ENCODE measurements at regions not wholly inside any gene's neighbourhood (a gene's known extent, or its start where the extent isn't known, plus 50 kb on each side); places are given as distances from the start of the nearest gene placed in this dataset.

- TF ChIP-seq ZBTB37 (CRISPR knock-in tag; IDR thresholded peaks at IDR 0.05) = no peak
- intact Hi-C loops (cut with micrococcal nuclease; ENCODE audit: unreplicated experiment) = no loop called here
- ChIA-PET CTCF (ENCODE audit: low intra/inter-chr PET ratio, low total read pairs) (no interaction called here), POLR2A (no interaction called here)
- FAIRE-seq (no peak), ATAC-seq (no peak), DNase-seq (ENCODE audit: low spot score) (no peak)
- Histone ChIP-seq H3K9me3 (ENCODE audit: low read length) (peaks cover 33% of the 10 kb centered on the region), H2AFZ (ENCODE audit: low read length) (no peak overlapping the region), H3K36me3 (replicated peaks in 1 of 2; ENCODE audit: control insufficient read depth in 1 of 2, insufficient read depth in 2 of 2, low read length in 2 of 2) (no peaks in the 10 kb centered on the region), H4K20me1 (ENCODE audit: insufficient read depth, low read length) (no peaks in the 10 kb centered on the region), H3K4me3 (replicated peaks in 1 of 3; ENCODE audit: insufficient read depth in 1 of 3, low read depth in 2 of 3, low read length in 3 of 3) (no peak overlapping the region), H3K9ac (ENCODE audit: insufficient read depth, low read depth, low read length) (no peak overlapping the region), H3K27me3 (ENCODE audit: control insufficient read depth in 1 of 2, insufficient read depth in 2 of 2, low read length in 2 of 2) (no peaks in the 10 kb centered on the region), H3K79me2 (ENCODE audit: insufficient read depth, low read length) (no peaks in the 10 kb centered on the region), H3K4me1 (ENCODE audit: insufficient read depth, low read length) (no peaks in the 10 kb centered on the region), H3K27ac (ENCODE audit: extremely low read length, insufficient read depth, low read length) (no peak overlapping the region), H3K4me2 (ENCODE audit: low read depth, low read length) (no peak overlapping the region)
- in situ Hi-C loops (cut with HindIII; ENCODE audit: extremely low pct_ligation_motif_present, low pct_unique_long_range_greater_than_20kb) = no loop called here
- no TSS peak for BruUV-seq (replicated peaks)
Observed at GRCh38 chr2:181203916-181204315, 223.5 kb downstream of the UBE2E3 start.

DNA sequence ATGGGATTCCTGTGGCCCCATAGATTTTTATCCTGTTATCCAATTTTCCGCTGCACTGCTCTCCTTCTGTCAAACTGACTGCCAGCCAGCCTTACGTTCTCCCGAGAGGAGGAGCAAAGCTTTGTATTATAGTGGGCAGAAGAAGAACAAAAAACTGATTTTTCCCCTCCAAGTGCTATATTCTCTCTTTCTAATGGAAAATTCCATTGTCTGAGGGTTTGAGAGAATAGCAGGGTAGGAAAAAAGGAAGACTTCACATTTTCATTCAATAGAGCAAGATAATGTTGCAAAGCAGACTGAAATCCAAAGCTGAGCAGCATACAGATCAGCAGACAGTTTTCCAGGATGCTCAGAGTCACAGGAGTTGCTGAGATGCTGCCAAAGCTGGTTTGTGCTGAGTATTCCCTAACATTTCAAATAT, 238.0 kb downstream of the UBE2E3 start:
- TF ChIP-seq AGO1 (IDR thresholded peaks at IDR 0.05; ENCODE audit: low read depth, low read length, poor library complexity, severe bottlenecking) (no peak), ZNF660 (CRISPR knock-in tag; IDR thresholded peaks at IDR 0.05; ENCODE audit: borderline replicate concordance, low read depth) (no peak), ZNF432 (CRISPR knock-in tag; IDR thresholded peaks at IDR 0.05; ENCODE audit: borderline replicate concordance) (no peak), RFX5 (IDR thresholded peaks at IDR 0.05; ENCODE audit: low read depth, low read length) (no peak), ZNF780A (CRISPR knock-in tag; IDR thresholded peaks at IDR 0.05) (no peak), MED13 (CRISPR knock-in tag; IDR thresholded peaks at IDR 0.05) (no peak), TOPORS (CRISPR knock-in tag; IDR thresholded peaks at IDR 0.05) (no peak), ZZZ3 (CRISPR knock-in tag; IDR thresholded peaks at IDR 0.05; ENCODE audit: borderline replicate concordance) (no peak), ZSCAN30 (CRISPR knock-in tag; IDR thresholded peaks at IDR 0.05) (no peak), ZNF224 (CRISPR knock-in tag; IDR thresholded peaks at IDR 0.05) (no peak), ZNF296 (CRISPR knock-in tag; conservative IDR thresholded peaks at IDR 0.05) (no peak)
- TF ChIP-seq, protein P1, sequence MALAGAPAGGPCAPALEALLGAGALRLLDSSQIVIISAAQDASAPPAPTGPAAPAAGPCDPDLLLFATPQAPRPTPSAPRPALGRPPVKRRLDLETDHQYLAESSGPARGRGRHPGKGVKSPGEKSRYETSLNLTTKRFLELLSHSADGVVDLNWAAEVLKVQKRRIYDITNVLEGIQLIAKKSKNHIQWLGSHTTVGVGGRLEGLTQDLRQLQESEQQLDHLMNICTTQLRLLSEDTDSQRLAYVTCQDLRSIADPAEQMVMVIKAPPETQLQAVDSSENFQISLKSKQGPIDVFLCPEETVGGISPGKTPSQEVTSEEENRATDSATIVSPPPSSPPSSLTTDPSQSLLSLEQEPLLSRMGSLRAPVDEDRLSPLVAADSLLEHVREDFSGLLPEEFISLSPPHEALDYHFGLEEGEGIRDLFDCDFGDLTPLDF (CRISPR knock-in tag; IDR thresholded peaks at IDR 0.05) = no peak
- TF ChIP-seq, protein P2, sequence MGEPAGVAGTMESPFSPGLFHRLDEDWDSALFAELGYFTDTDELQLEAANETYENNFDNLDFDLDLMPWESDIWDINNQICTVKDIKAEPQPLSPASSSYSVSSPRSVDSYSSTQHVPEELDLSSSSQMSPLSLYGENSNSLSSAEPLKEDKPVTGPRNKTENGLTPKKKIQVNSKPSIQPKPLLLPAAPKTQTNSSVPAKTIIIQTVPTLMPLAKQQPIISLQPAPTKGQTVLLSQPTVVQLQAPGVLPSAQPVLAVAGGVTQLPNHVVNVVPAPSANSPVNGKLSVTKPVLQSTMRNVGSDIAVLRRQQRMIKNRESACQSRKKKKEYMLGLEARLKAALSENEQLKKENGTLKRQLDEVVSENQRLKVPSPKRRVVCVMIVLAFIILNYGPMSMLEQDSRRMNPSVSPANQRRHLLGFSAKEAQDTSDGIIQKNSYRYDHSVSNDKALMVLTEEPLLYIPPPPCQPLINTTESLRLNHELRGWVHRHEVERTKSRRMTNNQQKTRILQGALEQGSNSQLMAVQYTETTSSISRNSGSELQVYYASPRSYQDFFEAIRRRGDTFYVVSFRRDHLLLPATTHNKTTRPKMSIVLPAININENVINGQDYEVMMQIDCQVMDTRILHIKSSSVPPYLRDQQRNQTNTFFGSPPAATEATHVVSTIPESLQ (CRISPR knock-in tag; conservative IDR thresholded peaks at IDR 0.05) = no peak
- Histone ChIP-seq H3K27ac (ENCODE audit: extremely low read length, insufficient read depth, low read length) (no peak overlapping the region), H4K20me1 (ENCODE audit: insufficient read depth, low read length) (no peaks in the 10 kb centered on the region), H3K27me3 (ENCODE audit: control insufficient read depth in 1 of 2, insufficient read depth in 2 of 2, low read length in 2 of 2) (no peaks in the 10 kb centered on the region), H2AFZ (ENCODE audit: low read length) (no peak overlapping the region), H3K79me2 (ENCODE audit: insufficient read depth, low read length) (no peaks in the 10 kb centered on the region), H3K36me3 (replicated peaks in 1 of 2; ENCODE audit: control insufficient read depth in 1 of 2, insufficient read depth in 2 of 2, low read length in 2 of 2) (no peaks in the 10 kb centered on the region), H3K9me3 (ENCODE audit: low read length) (no peaks in the 10 kb centered on the region), H3K4me1 (ENCODE audit: insufficient read depth, low read length) (no peaks in the 10 kb centered on the region), H3K9ac (ENCODE audit: insufficient read depth, low read depth, low read length) (no peak overlapping the region), H3K4me3 (replicated peaks in 1 of 3; ENCODE audit: insufficient read depth in 1 of 3, low read depth in 2 of 3, low read length in 3 of 3) (no peak overlapping the region), H3K4me2 (ENCODE audit: low read depth, low read length) (no peak overlapping the region)
- POLR2A ChIA-PET = no interaction called here
- intact Hi-C loops (cut with micrococcal nuclease; ENCODE audit: unreplicated experiment) = no loop called here
- no peak for ATAC-seq
- FAIRE-seq = no peak
- BruUV-seq (replicated peaks) = no TSS peak
- in situ Hi-C loops (cut with HindIII; ENCODE audit: extremely low pct_ligation_motif_present, low pct_unique_long_range_greater_than_20kb) = no loop called here
- DNase-seq (ENCODE audit: low spot score) = no peak
- WGBS (ENCODE audit: low lambda C conversion rate) = 9% methylated on average over 3 of the region's 3 CpGs
- CTCF ChIA-PET (ENCODE audit: low intra/inter-chr PET ratio, low total read pairs) = no interaction called here

All from HepG2 (cell line).